ENCODE measurements at regions not wholly inside any gene's neighbourhood (a gene's known extent, or its start where the extent isn't known, plus 50 kb on each side); places are given as distances from the start of the nearest gene placed in this dataset.

DNA sequence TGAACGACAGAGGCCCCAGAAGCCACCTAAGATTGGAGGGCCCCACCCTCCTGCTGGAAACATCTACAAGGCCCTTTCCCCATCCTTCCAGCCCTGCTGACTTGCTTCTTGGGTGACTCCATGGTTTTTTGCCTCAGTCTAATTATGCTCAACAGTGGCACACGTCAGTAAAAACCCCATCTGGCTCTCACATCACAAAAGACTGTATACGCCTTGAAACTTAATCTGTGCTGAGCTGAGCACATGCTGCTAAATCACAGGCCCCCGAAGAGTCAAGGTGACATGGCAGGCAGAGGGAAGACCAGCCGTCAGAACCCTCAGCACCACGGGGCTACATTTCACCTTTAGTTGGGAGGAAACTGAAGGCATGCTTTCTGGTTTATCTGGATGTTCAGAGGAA, 323.1 kb downstream of the CDH26 start:
- TF ChIP-seq, protein P1, sequence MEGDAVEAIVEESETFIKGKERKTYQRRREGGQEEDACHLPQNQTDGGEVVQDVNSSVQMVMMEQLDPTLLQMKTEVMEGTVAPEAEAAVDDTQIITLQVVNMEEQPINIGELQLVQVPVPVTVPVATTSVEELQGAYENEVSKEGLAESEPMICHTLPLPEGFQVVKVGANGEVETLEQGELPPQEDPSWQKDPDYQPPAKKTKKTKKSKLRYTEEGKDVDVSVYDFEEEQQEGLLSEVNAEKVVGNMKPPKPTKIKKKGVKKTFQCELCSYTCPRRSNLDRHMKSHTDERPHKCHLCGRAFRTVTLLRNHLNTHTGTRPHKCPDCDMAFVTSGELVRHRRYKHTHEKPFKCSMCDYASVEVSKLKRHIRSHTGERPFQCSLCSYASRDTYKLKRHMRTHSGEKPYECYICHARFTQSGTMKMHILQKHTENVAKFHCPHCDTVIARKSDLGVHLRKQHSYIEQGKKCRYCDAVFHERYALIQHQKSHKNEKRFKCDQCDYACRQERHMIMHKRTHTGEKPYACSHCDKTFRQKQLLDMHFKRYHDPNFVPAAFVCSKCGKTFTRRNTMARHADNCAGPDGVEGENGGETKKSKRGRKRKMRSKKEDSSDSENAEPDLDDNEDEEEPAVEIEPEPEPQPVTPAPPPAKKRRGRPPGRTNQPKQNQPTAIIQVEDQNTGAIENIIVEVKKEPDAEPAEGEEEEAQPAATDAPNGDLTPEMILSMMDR (IDR thresholded peaks at IDR 0.05; ENCODE audit: low read depth, low read length) = no peak
- no peaks in the 10 kb centered on the region for H3K27me3 ChIP-seq
- no peaks in the 10 kb centered on the region for H3K36me3 ChIP-seq
- H3K4me1 ChIP-seq = no peaks in the 10 kb centered on the region
- DNase-seq = no peak
- H3K4me3 ChIP-seq (ENCODE audit: low read depth, low read length) = no peak overlapping the region
- H3K9me3 ChIP-seq = peaks cover 4% of the 10 kb centered on the region; the same call in 1 of the 2 replicates

DNA sequence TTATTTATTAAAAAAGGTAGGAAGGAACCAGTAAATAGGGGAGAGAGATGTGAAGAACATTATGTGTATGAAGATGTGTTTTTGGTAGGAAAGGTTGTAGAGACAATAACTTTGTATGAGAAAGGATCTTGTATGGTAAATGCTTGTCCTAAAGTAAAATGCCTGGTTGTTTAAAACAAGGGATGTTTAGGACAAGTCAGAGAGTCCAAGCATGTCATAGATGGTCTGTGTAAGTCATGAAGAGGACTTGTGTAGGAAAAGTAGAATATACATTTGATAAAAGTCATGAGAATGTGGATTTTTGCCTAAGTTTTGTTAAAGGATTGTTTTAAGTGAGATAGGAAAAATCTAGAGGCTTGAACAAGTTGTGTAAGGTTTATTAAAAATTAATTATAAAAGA, 325.1 kb downstream of the CDH26 start:
- no peaks in the 10 kb centered on the region for H3K36me3 ChIP-seq
- no peaks in the 10 kb centered on the region for H3K27me3 ChIP-seq
- no peak overlapping the region for H3K4me3 ChIP-seq (ENCODE audit: low read depth, low read length)
- no peak for DNase-seq
- no peaks in the 10 kb centered on the region for H3K4me1 ChIP-seq
- TF ChIP-seq, protein P1 (IDR thresholded peaks at IDR 0.05; ENCODE audit: low read depth, low read length) = no peak
- peaks cover 4% of the 10 kb centered on the region; the same call in 1 of the 2 replicates for H3K9me3 ChIP-seq

DNA sequence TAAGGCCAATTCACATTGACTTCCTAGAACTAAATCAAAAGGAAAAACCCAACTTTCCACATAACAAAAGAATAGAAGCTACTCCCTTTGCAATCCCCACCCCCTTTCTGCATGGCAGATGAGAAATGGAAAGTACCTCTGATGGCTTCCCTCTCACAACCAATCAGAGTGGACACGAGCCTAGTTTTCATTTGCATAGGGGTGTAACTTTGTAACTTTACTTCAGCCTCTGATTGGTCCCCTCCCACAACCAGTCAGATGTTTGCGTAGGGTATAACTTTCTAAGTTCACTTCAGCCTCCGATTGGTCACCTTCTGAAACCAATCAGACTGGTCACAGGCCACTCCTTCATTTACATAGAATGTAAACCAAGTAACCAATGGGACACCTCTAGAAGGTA, 328.5 kb downstream of the CDH26 start:
- DNase-seq = no peak
- no peaks in the 10 kb centered on the region for H3K27me3 ChIP-seq
- H3K9me3 ChIP-seq = peaks cover 4% of the 10 kb centered on the region
- no peak overlapping the region for H3K4me3 ChIP-seq (ENCODE audit: low read depth, low read length)
- H3K36me3 ChIP-seq = no peaks in the 10 kb centered on the region
- H3K4me1 ChIP-seq = no peaks in the 10 kb centered on the region
- TF ChIP-seq, protein P1 (IDR thresholded peaks at IDR 0.05; ENCODE audit: low read depth, low read length) = no peak

DNA sequence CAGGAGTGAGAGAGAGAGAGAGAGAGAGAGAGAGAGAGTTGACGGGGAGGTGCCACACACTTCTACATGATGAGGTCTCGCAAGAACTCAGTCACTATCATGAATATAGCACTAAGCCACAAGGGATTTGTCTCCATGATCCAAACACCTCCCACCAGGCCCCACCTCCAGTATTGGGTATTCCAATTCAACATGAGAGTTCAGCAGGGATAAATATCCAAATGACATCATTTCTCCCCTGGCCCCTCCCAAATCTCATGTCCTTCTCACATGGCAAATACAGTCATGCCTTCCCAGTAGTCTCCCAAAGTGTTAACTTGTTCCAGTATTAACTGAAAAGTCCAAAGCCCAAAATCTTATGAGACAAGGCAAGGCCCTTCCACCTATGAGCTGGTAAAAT, 330.7 kb downstream of the CDH26 start:
- DNase-seq = no peak
- Histone ChIP-seq H3K27me3 (no peaks in the 10 kb centered on the region), H3K4me1 (no peaks in the 10 kb centered on the region), H3K36me3 (no peaks in the 10 kb centered on the region), H3K9me3 (no peaks in the 10 kb centered on the region; the same call in none of the 2 replicates), H3K4me3 (ENCODE audit: low read depth, low read length) (no peak overlapping the region)
- TF ChIP-seq, protein P1 (IDR thresholded peaks at IDR 0.05; ENCODE audit: low read depth, low read length) = no peak

DNA sequence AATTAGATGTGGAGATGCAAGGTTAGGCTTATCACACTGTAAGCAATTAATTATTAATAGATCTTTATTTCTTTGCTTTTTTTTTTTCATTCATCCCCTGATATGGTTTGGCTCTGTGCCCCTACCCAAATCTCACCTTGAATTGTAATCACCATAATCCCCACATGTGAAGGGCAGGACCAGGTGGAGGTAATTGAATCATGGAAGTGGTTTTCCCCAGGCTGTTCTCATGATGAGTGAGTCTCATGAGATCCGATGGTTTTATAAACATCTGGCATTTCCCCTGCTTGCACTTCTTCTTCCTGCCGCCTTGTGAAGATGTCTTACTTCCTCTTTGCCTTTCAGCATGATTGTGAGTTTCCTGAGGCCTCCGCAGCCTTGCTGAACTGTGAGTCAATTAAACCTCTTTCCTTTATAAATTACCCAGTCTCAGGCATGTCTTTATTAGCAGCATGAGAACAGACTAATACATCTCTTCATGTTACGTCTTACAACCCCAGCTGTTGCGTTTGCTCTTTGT, 333.8 kb downstream of the CDH26 start:
- no peak for DNase-seq
- H3K36me3 ChIP-seq = no peaks in the 10 kb centered on the region
- H3K4me3 ChIP-seq (ENCODE audit: low read depth, low read length) = no peak overlapping the region

DNA sequence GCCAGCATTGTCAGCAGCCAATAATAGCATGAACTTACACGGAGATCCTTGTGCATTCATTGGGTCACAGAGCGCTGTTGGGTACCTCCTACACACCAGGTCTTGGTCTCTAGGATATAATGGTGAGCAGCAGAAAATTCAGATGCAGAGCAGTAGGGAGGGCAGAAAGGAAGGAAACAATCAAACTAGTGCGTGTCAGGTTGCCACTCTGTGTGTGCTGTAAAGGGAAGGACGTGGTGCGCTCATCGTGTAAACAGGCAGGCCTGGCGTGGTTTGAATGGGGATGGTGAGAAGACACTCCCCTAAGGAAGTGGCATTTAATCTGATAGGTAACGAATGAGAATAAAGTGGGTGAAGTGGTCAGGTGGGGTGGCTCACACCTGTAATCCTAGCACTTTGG, 336.4 kb downstream of the CDH26 start:
- H3K36me3 ChIP-seq = no peaks in the 10 kb centered on the region
- no peak overlapping the region for H3K4me3 ChIP-seq (ENCODE audit: low read depth, low read length)
- no peaks in the 10 kb centered on the region; the same call in none of the 2 replicates for H3K9me3 ChIP-seq
- TF ChIP-seq, protein P1 (IDR thresholded peaks at IDR 0.05; ENCODE audit: low read depth, low read length) = no peak
- no peaks in the 10 kb centered on the region for H3K27me3 ChIP-seq
- no peaks in the 10 kb centered on the region for H3K4me1 ChIP-seq
- no peak for DNase-seq

More for the DNA sequence above, 333.8 kb downstream of the CDH26 start:
- Histone ChIP-seq H3K27me3 (no peaks in the 10 kb centered on the region), H3K4me1 (no peaks in the 10 kb centered on the region), H3K9me3 (no peaks in the 10 kb centered on the region; the same call in none of the 2 replicates)
- TF ChIP-seq, protein P1 (IDR thresholded peaks at IDR 0.05; ENCODE audit: low read depth, low read length) = no peak
